ENCODE measurements at regions not wholly inside any gene's neighbourhood (a gene's known extent, or its start where the extent isn't known, plus 50 kb on each side); places are given as distances from the start of the nearest gene placed in this dataset.

DNA sequence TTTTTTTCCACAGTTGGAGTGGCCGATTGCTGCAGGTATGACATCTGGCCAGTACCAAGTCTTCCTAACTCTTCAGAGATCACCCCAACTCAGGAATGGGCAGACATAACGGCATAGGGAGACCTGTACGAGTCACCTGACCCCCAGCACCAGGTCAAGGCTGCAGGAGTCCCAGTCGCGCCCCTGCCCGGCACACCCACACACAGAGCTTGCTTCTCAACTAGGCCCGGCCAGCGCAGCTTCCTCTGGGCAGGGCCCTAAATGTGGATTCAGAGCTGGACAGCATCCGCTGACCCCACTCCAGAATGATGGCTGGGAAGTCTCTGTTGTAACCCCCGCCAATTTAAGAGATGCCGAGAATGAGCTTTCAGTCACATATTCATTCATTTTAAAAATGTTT, 58.8 kb upstream of the CLDN14 start:
- TF ChIP-seq, protein P1, sequence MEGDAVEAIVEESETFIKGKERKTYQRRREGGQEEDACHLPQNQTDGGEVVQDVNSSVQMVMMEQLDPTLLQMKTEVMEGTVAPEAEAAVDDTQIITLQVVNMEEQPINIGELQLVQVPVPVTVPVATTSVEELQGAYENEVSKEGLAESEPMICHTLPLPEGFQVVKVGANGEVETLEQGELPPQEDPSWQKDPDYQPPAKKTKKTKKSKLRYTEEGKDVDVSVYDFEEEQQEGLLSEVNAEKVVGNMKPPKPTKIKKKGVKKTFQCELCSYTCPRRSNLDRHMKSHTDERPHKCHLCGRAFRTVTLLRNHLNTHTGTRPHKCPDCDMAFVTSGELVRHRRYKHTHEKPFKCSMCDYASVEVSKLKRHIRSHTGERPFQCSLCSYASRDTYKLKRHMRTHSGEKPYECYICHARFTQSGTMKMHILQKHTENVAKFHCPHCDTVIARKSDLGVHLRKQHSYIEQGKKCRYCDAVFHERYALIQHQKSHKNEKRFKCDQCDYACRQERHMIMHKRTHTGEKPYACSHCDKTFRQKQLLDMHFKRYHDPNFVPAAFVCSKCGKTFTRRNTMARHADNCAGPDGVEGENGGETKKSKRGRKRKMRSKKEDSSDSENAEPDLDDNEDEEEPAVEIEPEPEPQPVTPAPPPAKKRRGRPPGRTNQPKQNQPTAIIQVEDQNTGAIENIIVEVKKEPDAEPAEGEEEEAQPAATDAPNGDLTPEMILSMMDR (IDR thresholded peaks at IDR 0.05; ENCODE audit: low read depth, low read length): no peak
- TF ChIP-seq EZH2phosphoT487 (IDR thresholded peaks at IDR 0.05; ENCODE audit: low read depth): no peak
